GM18502 (cell line): ENCODE measurements at regions not wholly inside any gene's neighbourhood (a gene's known extent, or its start where the extent isn't known, plus 50 kb on each side); places are given as distances from the start of the nearest gene placed in this dataset.

Experiments
- ATAC-seq: cut with Tn5 transposase; IDR thresholded peaks from one replicate; pipeline ENCODE4 v1.9.1; 2021; ENCODE audit warnings: mild to moderate bottlenecking; ENCODE audit not compliant: unreplicated experiment, poor library complexity

- no peak for ATAC-seq
Measured at GRCh38 chr2:37471104-37471503, 126.7 kb downstream of the QPCT start.

- ATAC-seq, result no peak
Measured at GRCh38 chr2:37471994-37472393, 127.6 kb downstream of the QPCT start.

- no peak for ATAC-seq
Measured at GRCh38 chr2:37472959-37473358, 128.5 kb downstream of the QPCT start.

DNA sequence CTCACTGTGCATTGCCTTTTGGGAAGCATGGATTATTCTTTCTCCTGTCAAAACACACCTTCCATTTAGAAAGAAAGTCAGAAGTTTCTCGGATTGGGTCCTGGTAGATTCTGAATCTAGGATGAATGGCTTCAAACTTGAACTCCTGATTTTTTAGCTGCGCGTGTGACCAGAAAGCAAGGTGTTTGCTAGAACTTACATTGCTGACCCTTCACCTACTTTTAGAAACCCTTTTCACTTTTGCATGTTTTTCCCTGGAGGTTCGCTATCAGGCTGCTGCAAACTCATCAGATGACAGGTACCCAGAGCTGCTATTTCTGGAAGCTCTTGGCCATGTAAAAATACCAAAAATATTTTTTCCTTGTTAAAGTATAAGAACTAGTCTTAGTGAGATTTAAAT lies 132.0 kb downstream of the QPCT start:
- ATAC-seq, result no peak

- no peak for ATAC-seq
Measured at GRCh38 chr2:37477921-37478320, 133.5 kb downstream of the QPCT start.

- ATAC-seq, result no peak
Measured at GRCh38 chr2:37481244-37481643, 136.8 kb downstream of the QPCT start.

DNA sequence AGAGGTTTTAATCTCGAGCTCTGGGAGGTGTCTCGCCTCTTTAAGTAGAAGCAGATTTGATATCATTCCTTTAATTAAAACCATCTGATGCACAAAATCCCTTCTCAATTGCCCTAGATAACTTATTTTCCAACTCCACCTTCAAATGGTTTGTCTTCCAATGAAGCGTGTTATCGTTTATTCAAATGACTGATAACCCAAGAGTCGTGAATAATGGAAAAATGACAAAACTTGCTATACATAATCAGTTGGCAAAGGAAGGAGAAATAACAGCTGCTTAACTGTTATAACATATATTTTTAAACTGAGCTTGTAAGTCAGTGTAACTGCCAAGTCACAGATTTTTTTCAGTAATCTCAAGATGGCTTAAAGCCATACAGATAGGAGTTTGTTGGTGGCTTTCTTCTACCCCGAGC lies 144.6 kb downstream of the QPCT start:
- no peak for ATAC-seq

DNA sequence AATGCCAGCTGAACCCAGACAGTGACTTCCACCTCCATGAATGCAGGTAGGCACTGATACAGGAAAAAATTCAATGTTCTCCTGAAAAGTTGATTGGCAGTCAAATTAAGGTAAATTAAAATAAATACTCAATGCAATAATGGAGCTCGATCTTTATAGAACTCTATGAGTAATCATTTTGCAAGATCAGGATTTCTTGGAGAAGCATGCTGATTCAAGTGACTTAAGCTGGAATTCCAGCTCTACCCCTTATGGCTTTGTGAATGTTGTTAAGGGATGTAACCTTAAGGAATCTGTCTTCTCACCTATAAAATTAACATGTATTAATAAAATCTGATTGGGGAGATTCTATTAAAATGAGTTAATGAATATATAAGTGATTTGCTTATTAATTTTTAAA lies 145.1 kb downstream of the QPCT start:
- no peak for ATAC-seq

- no peak for ATAC-seq
Measured at GRCh38 chr2:37493425-37493824, 149.0 kb downstream of the QPCT start.

- no peak for ATAC-seq
Measured at GRCh38 chr2:37499113-37499512, 154.7 kb downstream of the QPCT start.

DNA sequence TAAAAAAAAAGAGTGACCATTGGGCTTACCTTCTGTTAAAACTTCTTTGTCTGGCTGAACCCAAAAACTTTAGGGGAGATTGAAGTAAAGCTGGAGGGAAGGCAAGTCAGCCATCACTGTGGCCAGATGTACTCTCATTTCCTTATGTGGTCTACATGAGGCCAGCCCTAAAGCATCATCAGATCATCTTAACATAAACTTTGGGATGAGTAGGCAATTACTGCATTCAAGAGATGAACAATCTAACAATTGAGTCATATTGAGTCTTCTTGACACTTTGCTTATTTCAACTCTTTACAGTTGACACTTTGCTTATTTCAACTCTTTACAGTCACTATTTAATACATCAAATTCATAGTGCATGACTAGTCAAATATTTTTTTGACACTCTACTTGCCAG lies 155.6 kb downstream of the QPCT start:
- no peak for ATAC-seq

DNA sequence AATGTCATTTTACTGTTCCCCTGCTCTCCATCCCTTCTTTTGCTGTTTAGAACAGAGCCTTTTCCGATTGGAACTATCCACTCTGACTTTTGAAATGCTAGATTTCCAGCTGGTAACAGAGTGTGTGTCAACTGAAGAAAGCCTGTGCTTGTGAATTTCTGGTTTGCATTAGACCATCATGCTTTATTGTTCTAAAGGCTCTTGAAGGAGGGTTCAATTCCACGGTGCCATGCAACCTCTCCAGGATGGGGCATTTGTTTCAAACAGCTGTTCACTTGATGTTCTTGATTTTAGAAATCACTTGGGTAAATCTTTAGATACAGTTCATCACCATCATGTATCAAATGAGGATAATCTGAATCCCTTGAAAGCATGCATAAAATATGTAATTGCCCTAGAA lies 156.7 kb downstream of the QPCT start:
- no peak for ATAC-seq

GRCh38 chr2:37506407-37507050 lies 162.1 kb downstream of the QPCT start:
- ATAC-seq, result no peak

- ATAC-seq, result no peak
Measured at GRCh38 chr2:37507051-37507410, 162.6 kb downstream of the QPCT start.

DNA sequence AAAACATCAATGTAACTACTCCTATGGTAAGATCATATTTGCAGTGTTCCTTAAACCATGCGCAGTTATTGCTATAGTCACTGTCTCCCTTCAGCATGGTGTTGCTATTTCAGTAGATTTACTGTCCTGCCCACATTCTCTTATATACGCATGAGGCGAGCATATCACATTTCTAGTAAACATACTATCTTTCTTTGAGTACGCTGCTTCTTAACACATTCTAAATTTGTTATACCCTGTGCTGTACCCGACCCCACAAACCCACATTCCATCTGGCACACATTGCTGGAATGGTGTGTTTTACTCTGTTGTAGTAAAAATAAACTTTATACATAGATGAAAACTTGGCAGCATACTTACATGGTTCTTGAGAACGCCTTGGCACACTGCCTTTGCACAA lies 163.3 kb downstream of the QPCT start:
- no peak for ATAC-seq

DNA sequence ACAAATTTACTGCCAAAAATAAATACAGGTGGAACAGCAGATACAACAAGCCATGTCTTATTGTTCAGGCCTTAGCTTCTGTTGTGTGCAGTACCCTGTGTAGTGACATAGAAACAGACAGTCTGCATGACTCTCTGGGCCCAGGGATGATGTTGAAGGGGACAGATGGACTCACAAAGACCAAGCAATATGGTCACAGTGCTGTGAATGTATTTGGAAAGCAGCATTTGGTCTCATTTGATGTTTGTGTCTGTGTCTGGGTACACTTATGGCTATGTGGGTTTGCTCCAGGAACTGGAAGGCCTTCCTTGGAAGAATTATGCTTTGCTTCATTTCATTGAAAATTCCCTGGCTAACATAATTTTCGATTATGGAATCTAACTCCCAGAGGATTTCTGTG lies 158.5 kb downstream of the CDC42EP3 start:
- no peak for ATAC-seq

- no peak for ATAC-seq
Measured at GRCh38 chr2:37523814-37524362, 147.6 kb downstream of the CDC42EP3 start.

DNA sequence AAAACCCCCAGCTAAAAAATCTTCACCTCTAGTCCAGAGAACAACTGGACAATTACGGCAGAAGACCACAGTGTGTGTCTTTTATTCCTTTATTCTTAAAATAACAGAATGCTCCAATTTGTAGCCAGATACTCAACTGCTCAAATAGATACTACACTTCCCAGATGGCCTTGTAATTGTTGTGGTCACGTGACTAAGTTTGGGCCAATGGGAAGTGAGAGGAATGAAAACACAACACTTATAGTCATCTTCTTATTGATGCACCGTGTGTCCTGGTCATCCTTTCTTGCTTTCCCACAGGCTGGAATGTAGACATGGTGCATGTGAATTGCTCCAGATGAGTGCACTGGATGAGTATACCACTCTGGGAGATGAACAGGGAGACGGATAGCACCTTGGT lies 145.1 kb downstream of the CDC42EP3 start:
- no peak for ATAC-seq

DNA sequence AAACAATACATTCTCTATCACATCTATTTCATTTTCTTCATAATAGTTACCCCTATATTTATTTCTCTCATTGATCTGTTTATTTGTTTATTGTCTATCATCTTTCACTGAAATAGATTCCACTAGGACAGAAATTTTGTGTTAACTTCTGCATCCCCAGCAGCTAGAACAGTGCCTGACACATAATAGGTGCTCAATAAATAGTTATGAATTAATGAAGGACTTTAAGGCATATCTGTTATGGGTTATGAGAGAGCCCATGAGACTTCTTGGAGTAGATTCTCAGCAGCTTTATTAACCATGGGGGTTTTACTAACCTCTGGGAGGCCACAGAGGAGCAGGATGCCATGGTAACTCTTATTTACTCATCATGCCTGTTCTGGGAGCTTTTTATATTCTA lies 144.6 kb downstream of the CDC42EP3 start:
- ATAC-seq, result no peak

DNA sequence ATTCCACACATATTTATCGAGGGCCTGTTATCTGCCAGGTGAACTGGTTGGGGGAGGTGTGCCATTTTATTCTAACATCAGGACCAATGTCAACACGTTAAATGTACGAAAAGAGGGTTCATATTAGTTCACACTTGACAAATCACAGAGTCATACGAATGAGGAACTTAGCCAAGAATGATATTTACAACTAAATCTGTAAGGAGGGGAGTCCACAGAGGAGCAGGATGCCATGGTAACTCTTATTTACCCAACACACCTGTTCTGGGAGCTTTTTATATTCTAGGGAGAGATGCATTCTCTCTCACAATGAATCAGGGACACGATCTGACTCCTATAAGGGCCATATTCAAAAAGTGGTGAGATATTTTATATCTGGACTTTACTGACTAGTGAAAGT lies 144.1 kb downstream of the CDC42EP3 start:
- ATAC-seq, result no peak

- no peak for ATAC-seq
Measured at GRCh38 chr2:37529830-37530415, 141.5 kb downstream of the CDC42EP3 start.

DNA sequence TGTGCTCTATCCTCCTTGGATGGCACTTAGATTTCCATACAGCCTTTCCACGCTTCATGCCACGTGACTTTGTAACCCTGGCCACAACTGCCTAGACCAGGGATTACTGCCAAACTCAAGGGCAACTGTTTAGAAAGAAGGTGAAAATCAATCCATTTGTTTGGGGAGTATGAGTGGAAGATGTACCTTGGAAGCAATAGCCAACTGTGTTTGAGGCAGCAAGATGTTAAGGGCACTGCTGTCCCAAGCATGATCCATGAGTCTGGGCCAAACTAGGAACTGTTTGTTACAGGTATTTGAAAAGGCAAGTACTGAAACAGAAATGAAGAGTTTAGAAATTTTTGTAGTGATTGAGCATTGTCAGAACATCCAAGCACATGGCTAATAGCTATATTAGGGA lies 138.9 kb downstream of the CDC42EP3 start:
- no peak for ATAC-seq
